Vagina (tissue), 2 donors: ENCODE measurements at regions not wholly inside any gene's neighbourhood (a gene's known extent, or its start where the extent isn't known, plus 50 kb on each side); places are given as distances from the start of the nearest gene placed in this dataset.

Experiments
- POLR2A ChIP-seq, 2 donors: fragments of 450-650 bp; IDR thresholded peaks; one replicate each; pipeline ENCODE4 v1.6.1; 2017; ENCODE audit warnings: antibody characterized with exemption in 2 of 2, mild to moderate bottlenecking in 2 of 2, moderate library complexity in 2 of 2
- TF ChIP-seq, protein P1 (sequence below), 3 experiments: fragments of 450-650 bp in 2 of 3; fragments of 200-600 bp in 1 of 3; sonication (generic) in 1 of 3; IDR thresholded peaks; one replicate each; pipeline ENCODE4 v1.5.1; 2017 to 2019; ENCODE audit warnings: antibody characterized with exemption in 3 of 3, mild to moderate bottlenecking in 2 of 3, moderate library complexity in 2 of 3

DNA sequence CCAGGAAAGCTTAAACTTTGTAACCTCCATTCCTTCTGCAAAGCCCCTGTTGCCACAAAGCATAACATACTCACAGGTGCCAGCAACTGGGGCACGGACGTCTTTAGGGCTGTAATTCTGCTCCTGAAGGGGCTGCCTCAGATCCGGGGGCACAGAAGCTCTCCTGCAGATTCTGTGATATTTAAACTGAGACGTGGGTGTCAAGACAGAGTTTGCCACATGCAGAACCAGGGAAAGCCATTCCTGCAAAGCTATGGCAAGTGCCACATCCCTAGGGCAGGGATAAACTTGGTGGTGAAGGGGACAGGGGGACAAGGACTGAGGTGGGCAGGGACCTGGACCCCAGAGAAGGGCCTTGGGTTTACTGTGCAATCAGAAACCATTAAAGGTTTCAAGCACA lies 247.2 kb downstream of the EIPR1 start:
- TF ChIP-seq, protein P1, sequence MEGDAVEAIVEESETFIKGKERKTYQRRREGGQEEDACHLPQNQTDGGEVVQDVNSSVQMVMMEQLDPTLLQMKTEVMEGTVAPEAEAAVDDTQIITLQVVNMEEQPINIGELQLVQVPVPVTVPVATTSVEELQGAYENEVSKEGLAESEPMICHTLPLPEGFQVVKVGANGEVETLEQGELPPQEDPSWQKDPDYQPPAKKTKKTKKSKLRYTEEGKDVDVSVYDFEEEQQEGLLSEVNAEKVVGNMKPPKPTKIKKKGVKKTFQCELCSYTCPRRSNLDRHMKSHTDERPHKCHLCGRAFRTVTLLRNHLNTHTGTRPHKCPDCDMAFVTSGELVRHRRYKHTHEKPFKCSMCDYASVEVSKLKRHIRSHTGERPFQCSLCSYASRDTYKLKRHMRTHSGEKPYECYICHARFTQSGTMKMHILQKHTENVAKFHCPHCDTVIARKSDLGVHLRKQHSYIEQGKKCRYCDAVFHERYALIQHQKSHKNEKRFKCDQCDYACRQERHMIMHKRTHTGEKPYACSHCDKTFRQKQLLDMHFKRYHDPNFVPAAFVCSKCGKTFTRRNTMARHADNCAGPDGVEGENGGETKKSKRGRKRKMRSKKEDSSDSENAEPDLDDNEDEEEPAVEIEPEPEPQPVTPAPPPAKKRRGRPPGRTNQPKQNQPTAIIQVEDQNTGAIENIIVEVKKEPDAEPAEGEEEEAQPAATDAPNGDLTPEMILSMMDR (IDR thresholded peaks at IDR 0.05): no peak
- no peak for TF ChIP-seq POLR2A (IDR thresholded peaks at IDR 0.05)
